GM23338 (cell line): ENCODE measurements at regions not wholly inside any gene's neighbourhood (a gene's known extent, or its start where the extent isn't known, plus 50 kb on each side); places are given as distances from the start of the nearest gene placed in this dataset.

Experiments used
- EZH2 ChIP-seq: fragments of 200-600 bp; sonication (generic); IDR thresholded peaks from one replicate; pipeline ENCODE4 v1.8.0; 2017; ENCODE audit warnings: antibody characterized with exemption, mild to moderate bottlenecking, low read depth; ENCODE audit not compliant: unreplicated experiment
- POLR2AphosphoS5 ChIP-seq: IDR thresholded peaks from 2 replicates; pipeline ENCODE4 v1.6.1; 2016; ENCODE audit warnings: antibody characterized with exemption, low read depth
- TF ChIP-seq, protein P1 (sequence below), 2 experiments: fragments of 200-600 bp in 1 of 2; sonication (generic) in 1 of 2; conservative IDR thresholded peaks; 2 replicates each; pipeline versions ENCODE4 v1.5.1 to v1.6.1; 2016 to 2017; ENCODE audit warnings: antibody characterized with exemption in 2 of 2, low read depth in 2 of 2, mild to moderate bottlenecking in 2 of 2, moderate library complexity in 1 of 2

DNA sequence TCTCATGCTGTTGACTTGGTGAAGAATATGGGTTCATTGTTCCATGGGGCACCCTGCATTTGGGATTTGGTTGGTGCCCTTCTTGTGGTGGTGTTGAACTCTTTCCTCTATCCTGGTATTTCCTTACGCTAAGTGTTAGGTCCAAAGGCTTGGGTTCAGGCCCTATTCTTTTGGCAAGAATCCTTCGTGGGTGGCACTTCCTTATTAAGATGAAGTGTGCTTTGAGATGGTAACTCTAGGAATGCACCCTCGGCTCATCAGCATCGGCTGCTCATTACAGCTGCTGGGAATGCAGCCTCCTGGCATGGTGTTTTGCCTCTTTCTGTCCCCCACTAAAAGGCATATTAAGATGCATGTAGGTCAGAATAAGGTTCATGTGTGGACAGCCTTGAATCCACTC is 380.7 kb downstream of the RPS24 start:
- TF ChIP-seq, protein P1, sequence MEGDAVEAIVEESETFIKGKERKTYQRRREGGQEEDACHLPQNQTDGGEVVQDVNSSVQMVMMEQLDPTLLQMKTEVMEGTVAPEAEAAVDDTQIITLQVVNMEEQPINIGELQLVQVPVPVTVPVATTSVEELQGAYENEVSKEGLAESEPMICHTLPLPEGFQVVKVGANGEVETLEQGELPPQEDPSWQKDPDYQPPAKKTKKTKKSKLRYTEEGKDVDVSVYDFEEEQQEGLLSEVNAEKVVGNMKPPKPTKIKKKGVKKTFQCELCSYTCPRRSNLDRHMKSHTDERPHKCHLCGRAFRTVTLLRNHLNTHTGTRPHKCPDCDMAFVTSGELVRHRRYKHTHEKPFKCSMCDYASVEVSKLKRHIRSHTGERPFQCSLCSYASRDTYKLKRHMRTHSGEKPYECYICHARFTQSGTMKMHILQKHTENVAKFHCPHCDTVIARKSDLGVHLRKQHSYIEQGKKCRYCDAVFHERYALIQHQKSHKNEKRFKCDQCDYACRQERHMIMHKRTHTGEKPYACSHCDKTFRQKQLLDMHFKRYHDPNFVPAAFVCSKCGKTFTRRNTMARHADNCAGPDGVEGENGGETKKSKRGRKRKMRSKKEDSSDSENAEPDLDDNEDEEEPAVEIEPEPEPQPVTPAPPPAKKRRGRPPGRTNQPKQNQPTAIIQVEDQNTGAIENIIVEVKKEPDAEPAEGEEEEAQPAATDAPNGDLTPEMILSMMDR (conservative IDR thresholded peaks at IDR 0.05; ENCODE audit: low read depth in 2 of 2) = no peak
- TF ChIP-seq EZH2 (no peak), POLR2AphosphoS5 (no peak)
